ENCODE measurements at regions not wholly inside any gene's neighbourhood (a gene's known extent, or its start where the extent isn't known, plus 50 kb on each side); places are given as distances from the start of the nearest gene placed in this dataset.
A peak's percentile ranks its signal among the peaks of the same experiment; 100 is the strongest.

DNA sequence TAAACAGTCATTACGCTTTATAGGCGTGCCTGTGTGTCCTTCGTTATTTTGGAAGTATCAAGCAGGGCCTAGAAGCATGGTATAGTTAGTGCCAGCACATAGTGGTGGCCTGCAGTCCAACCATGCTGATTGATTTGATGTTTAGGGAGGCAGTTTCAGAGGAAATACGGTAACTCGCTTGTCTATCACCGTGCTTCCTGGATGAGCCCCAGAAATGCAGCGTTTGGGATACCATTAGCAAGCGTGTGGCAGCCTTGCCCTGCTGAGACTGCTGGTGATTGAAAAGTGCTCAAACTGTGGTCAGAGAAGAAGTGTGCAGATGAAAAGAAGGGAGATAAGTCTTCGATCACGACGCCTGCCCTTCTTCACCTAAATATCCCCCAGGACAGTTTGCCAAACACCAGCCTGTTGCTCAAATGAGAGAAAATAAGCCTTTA, 158.4 kb downstream of the CHIC2 start:
- peaks cover 0 to 42% (median 3%) of the 10 kb centered on the region in 4 donors for H3K4me1 ChIP-seq
- H3K9me3 ChIP-seq = no peaks in the 10 kb centered on the region
- no peaks in the 10 kb centered on the region for H3K36me3 ChIP-seq
- WGBS, 2 donors = 2 to 6% methylated on average over 11 of the region's 11 CpGs
- TF ChIP-seq EP300 (IDR thresholded peaks at IDR 0.05) (no peak), CTCF (IDR thresholded peaks at IDR 0.05) (no peak), POLR2A (IDR thresholded peaks at IDR 0.05) (no peak)
- H3K4me3 ChIP-seq = peak overlapping the region; percentile 19 to 53 (median 32)
- H3K27ac ChIP-seq = peak overlapping the region in 1 of 4 donors; percentile 63
- peaks cover 0 to 15% of the 10 kb centered on the region in 2 donors for H3K27me3 ChIP-seq
- peak in 1 of 2 donors; percentile 15 for DNase-seq (ENCODE audit: low spot score in 2 of 2)

- Histone ChIP-seq H3K27me3 (peaks cover 0 to 15% of the 10 kb centered on the region in 2 donors), H3K27ac (no peak overlapping the region), H3K4me3 (peak overlapping the region in 3 of 4 donors; percentile 28 to 53 (median 36)), H3K9me3 (no peaks in the 10 kb centered on the region), H3K36me3 (no peaks in the 10 kb centered on the region), H3K4me1 (peaks cover 0 to 42% (median 3%) of the 10 kb centered on the region in 4 donors)
- TF ChIP-seq CTCF (IDR thresholded peaks at IDR 0.05) (no peak), EP300 (IDR thresholded peaks at IDR 0.05) (no peak), POLR2A (IDR thresholded peaks at IDR 0.05) (no peak)
- no peak for DNase-seq (ENCODE audit: low spot score in 2 of 2)
- 32% methylated on average over 7 of the region's 7 CpGs for WGBS, 2 donors
Observed at GRCh38 chr4:53905276-53905940, 159.0 kb downstream of the CHIC2 start.

GRCh38 chr4:53902786-53903185, 161.6 kb downstream of the CHIC2 start:
- Histone ChIP-seq H3K4me1 (peaks cover 0 to 37% (median 0%) of the 10 kb centered on the region in 4 donors), H3K27me3 (peaks cover 0 to 15% of the 10 kb centered on the region in 2 donors), H3K4me3 (no peak overlapping the region), H3K27ac (no peak overlapping the region), H3K36me3 (no peaks in the 10 kb centered on the region), H3K9me3 (no peaks in the 10 kb centered on the region)
- DNase-seq (ENCODE audit: low spot score in 2 of 2) = no peak
- TF ChIP-seq EP300 (IDR thresholded peaks at IDR 0.05) (no peak), POLR2A (IDR thresholded peaks at IDR 0.05) (no peak), CTCF (IDR thresholded peaks at IDR 0.05) (no peak)
- 67 to 72% methylated on average over 2 of the region's 2 CpGs for WGBS, 2 donors

GRCh38 chr4:53900271-53900649, 164.1 kb downstream of the CHIC2 start:
- Histone ChIP-seq H3K9me3 (no peaks in the 10 kb centered on the region), H3K4me1 (peaks cover 0 to 15% (median 0%) of the 10 kb centered on the region in 4 donors), H3K36me3 (no peaks in the 10 kb centered on the region), H3K27me3 (peaks cover 0 to 14% of the 10 kb centered on the region in 2 donors), H3K27ac (peak overlapping the region in 1 of 4 donors; percentile 15), H3K4me3 (no peak overlapping the region)
- TF ChIP-seq EP300 (IDR thresholded peaks at IDR 0.05) = no peak
- WGBS, 2 donors = 74 to 76% methylated on average over 3 of the region's 3 CpGs
- no peak for DNase-seq (ENCODE audit: low spot score in 2 of 2)

- H3K27ac ChIP-seq = peak overlapping the region in 1 of 4 donors; percentile 15
- H3K4me1 ChIP-seq = peaks cover 0 to 10% (median 0%) of the 10 kb centered on the region in 4 donors
- no peaks in the 10 kb centered on the region for H3K9me3 ChIP-seq
- no peak overlapping the region for H3K4me3 ChIP-seq
- H3K27me3 ChIP-seq = peaks cover 0 to 11% of the 10 kb centered on the region in 2 donors
- DNase-seq (ENCODE audit: low spot score in 2 of 2) = no peak
- 37 to 40% methylated on average over 9 of the region's 9 CpGs for WGBS, 2 donors
- no peaks in the 10 kb centered on the region for H3K36me3 ChIP-seq
- TF ChIP-seq POLR2A (IDR thresholded peaks at IDR 0.05) (no peak), EP300 (IDR thresholded peaks at IDR 0.05) (no peak), CTCF (IDR thresholded peaks at IDR 0.05) (no peak)
Observed at GRCh38 chr4:53899586-53900270, 164.7 kb downstream of the CHIC2 start.

Data from tibial nerve (tissue), 4 donors.